HEK293 (cell line): ENCODE measurements at regions not wholly inside any gene's neighbourhood (a gene's known extent, or its start where the extent isn't known, plus 50 kb on each side); places are given as distances from the start of the nearest gene placed in this dataset.

Experiments
- ATF2 ChIP-seq: fragments of 450-650 bp; formaldehyde crosslinking; IDR thresholded peaks from 2 replicates; pipeline ENCODE4 v1.5.1; 2016; ENCODE audit warnings: missing biosample characterization, missing genetic modification characterization, low read depth
- BCL11A ChIP-seq: fragments of 450-650 bp; formaldehyde crosslinking; IDR thresholded peaks from 2 replicates; pipeline ENCODE4 v1.5.1; 2016; ENCODE audit warnings: low read depth, missing biosample characterization, missing genetic modification characterization
- BCL6B ChIP-seq: fragments of 450-650 bp; formaldehyde crosslinking; IDR thresholded peaks from 2 replicates; pipeline ENCODE4 v1.5.1; 2017; ENCODE audit warnings: missing biosample characterization, missing genetic modification characterization
- CTCF ChIP-seq: fragments of 450-650 bp; formaldehyde crosslinking; IDR thresholded peaks from 2 replicates; pipeline ENCODE4 v1.5.1; 2016; ENCODE audit warnings: missing biosample characterization, missing genetic modification characterization
- PBX3 ChIP-seq: sonication (generic); formaldehyde crosslinking; IDR thresholded peaks from 2 replicates; pipeline ENCODE4 v1.8.1; 2022; ENCODE audit warnings: mild to moderate bottlenecking, moderate library complexity, missing genetic modification reagents
- PRDM1 ChIP-seq: fragments of 450-650 bp; formaldehyde crosslinking; IDR thresholded peaks from 2 replicates; pipeline ENCODE4; 2016; ENCODE audit warnings: missing biosample characterization, missing genetic modification characterization
- PRDM10 ChIP-seq: fragments of 450-650 bp; formaldehyde crosslinking; IDR thresholded peaks from 2 replicates; pipeline ENCODE4 v1.5.1; 2016; ENCODE audit warnings: missing biosample characterization, missing genetic modification characterization
- ZFP69B ChIP-seq: fragments of 450-650 bp; formaldehyde crosslinking; IDR thresholded peaks from 2 replicates; pipeline ENCODE4 v1.5.1; 2016; ENCODE audit warnings: missing biosample characterization, missing genetic modification characterization
- ZNF24 ChIP-seq: fragments of 450-650 bp; formaldehyde crosslinking; IDR thresholded peaks from 2 replicates; pipeline ENCODE4 v1.5.1; 2016; ENCODE audit warnings: missing biosample characterization, missing genetic modification characterization
- ZNF510 ChIP-seq: fragments of 450-650 bp; formaldehyde crosslinking; IDR thresholded peaks from 2 replicates; pipeline ENCODE4 v1.5.1; 2018; ENCODE audit warnings: mild to moderate bottlenecking, missing genetic modification characterization, missing biosample characterization; ENCODE audit not compliant: insufficient replicate concordance
- ZNF623 ChIP-seq: fragments of 450-650 bp; formaldehyde crosslinking; IDR thresholded peaks from 2 replicates; pipeline ENCODE4 v1.5.1; 2016; ENCODE audit warnings: missing biosample characterization, missing genetic modification characterization
- ZNF629 ChIP-seq: fragments of 450-650 bp; formaldehyde crosslinking; IDR thresholded peaks from 2 replicates; pipeline ENCODE4 v1.5.1; 2017; ENCODE audit warnings: missing biosample characterization, missing genetic modification characterization
- ZNF777 ChIP-seq: fragments of 450-650 bp; formaldehyde crosslinking; IDR thresholded peaks from 2 replicates; pipeline ENCODE4 v1.5.1; 2017; ENCODE audit warnings: missing biosample characterization, missing genetic modification characterization, borderline replicate concordance
- ZNF785 ChIP-seq: fragments of 450-650 bp; formaldehyde crosslinking; IDR thresholded peaks from 2 replicates; pipeline ENCODE4 v1.5.1; 2016; ENCODE audit warnings: missing biosample characterization, missing genetic modification characterization

GRCh38 chr21:20167059-20167458 lies 831.1 kb upstream of the NCAM2 start:
- TF ChIP-seq ZNF24 (tag by site-specific recombination) (no peak), ATF2 (tag by site-specific recombination) (no peak), PRDM10 (tag by site-specific recombination) (no peak), ZNF777 (tag by site-specific recombination) (no peak), ZNF629 (tag by site-specific recombination) (no peak), ZNF623 (tag by site-specific recombination) (no peak), ZNF785 (tag by site-specific recombination) (no peak), BCL11A (tag by site-specific recombination) (no peak), CTCF (tag by site-specific recombination) (no peak), PBX3 (CRISPR knock-in tag) (no peak), BCL6B (tag by site-specific recombination) (no peak), ZFP69B (tag by site-specific recombination) (no peak), PRDM1 (no peak), ZNF510 (tag by site-specific recombination) (no peak)
